Dendritic cell treated with granulocyte-macrophage colony-stimulating factor and Interleukin-4, amounts not matched to agents 40 ng/mL and 50 ng/mL, for 4 days (primary cell): ENCODE measurements at regions not wholly inside any gene's neighbourhood (a gene's known extent, or its start where the extent isn't known, plus 50 kb on each side); places are given as distances from the start of the nearest gene placed in this dataset.

Source experiments
- H3K27ac Mint-ChIP-seq: one replicate; pipeline ENCODE4 v1.8.0; 2022; ENCODE audit warnings: mild to moderate bottlenecking, mixed read lengths
- H3K27me3 Mint-ChIP-seq: one replicate; pipeline ENCODE4 v1.8.0; 2022; ENCODE audit warnings: mild to moderate bottlenecking, mixed read lengths
- H3K36me3 Mint-ChIP-seq: one replicate; pipeline ENCODE4 v1.8.0; 2022; ENCODE audit warnings: low read depth, mixed read lengths
- H3K4me1 Mint-ChIP-seq: one replicate; pipeline ENCODE4 v1.8.0; 2022; ENCODE audit warnings: low read depth, mixed read lengths
- H3K4me3 Mint-ChIP-seq: one replicate; pipeline ENCODE4 v1.8.0; 2022; ENCODE audit warnings: mild to moderate bottlenecking, moderate library complexity, mixed read lengths
- H3K9me3 Mint-ChIP-seq: one replicate; pipeline ENCODE4 v1.8.0; 2022; ENCODE audit warnings: mixed read lengths
- intact Hi-C: fragments of 100-400 bp; cut with micrococcal nuclease; formaldehyde crosslinking; loops from one replicate; pipeline ENCODE4 v1.15.0; 2022

DNA sequence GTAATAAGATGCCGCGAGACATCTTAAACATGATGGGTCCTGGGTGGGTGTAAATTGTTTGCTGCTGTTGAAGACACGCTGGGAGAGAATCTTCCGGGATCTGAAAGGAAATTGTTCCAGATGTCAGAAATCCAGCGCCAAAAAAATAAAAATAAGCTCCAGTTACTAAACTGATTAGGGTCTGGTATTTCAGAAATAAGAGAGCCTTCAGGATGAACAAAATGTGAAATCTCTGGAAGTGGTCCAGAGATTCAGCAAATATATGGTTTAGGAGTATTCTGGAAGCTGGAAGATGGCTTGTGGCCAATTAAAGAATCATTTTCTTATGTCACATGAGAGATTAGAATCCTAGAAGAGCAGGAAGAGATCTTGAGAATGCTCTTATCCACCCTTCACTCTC, 75.8 kb upstream of the NHS start:
- intact Hi-C loops, result no loop called here
- Mint-ChIP-seq H3K4me1 (no peaks in the 10 kb centered on the region), H3K9me3 (no peaks in the 10 kb centered on the region), H3K27me3 (no peaks in the 10 kb centered on the region), H3K36me3 (no peaks in the 10 kb centered on the region), H3K27ac (no peak overlapping the region), H3K4me3 (no peak overlapping the region)

DNA sequence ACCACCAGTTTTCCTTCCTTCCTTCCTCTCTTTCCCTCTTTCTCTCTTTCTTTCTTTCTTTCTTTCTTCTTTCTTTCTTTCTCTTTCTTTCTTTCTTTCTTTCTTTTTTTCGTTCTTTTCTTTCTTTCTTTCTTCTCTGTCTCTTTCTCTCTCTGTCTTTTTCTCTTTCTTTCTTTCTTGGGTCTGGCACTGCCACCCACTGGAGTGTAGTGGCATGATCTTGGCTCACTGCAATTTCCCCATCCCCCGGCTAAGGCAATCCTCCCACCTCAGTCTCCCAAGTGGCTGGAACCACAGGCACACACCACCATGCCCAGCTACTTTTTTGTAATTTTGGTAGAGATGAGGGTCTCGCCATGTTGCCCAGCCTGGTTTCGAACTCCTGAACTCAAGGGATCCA, 51.6 kb upstream of the NHS start:
- intact Hi-C loops, result no loop called here
- Mint-ChIP-seq H3K4me1 (no peaks in the 10 kb centered on the region), H3K4me3 (no peak overlapping the region), H3K9me3 (no peaks in the 10 kb centered on the region), H3K27me3 (no peaks in the 10 kb centered on the region), H3K36me3 (no peaks in the 10 kb centered on the region), H3K27ac (no peak overlapping the region)
